Prostate gland (tissue), 2 donors: ENCODE measurements at regions not wholly inside any gene's neighbourhood (a gene's known extent, or its start where the extent isn't known, plus 50 kb on each side); places are given as distances from the start of the nearest gene placed in this dataset.

ENCODE experiments used
- DNase-seq: peaks from one replicate; pipeline ENCODE4 v3.0.0-alpha.2; 2019; ENCODE audit warnings: low spot score
- H3K27ac ChIP-seq, 2 donors: fragments of 200-600 bp; sonication (generic); 2 replicates each; pipeline ENCODE4 v1.5.1; 2017 to 2019
- H3K27me3 ChIP-seq: fragments of 200-600 bp; sonication (generic); replicated peaks from 2 replicates; pipeline ENCODE4 v1.5.1; 2019; ENCODE audit not compliant: insufficient read depth
- H3K36me3 ChIP-seq, 2 donors: fragments of 200-600 bp; sonication (generic); 1 replicate in 1 of 2; 2 replicates in 1 of 2; pipeline versions ENCODE4 v1.5.1 to v1.8.1; 2017 to 2019
- H3K4me1 ChIP-seq: fragments of 200-600 bp; sonication (generic); replicated peaks from 2 replicates; pipeline ENCODE4 v1.5.1; 2019
- H3K4me3 ChIP-seq, 2 donors: fragments of 200-600 bp; sonication (generic); 2 replicates each; pipeline ENCODE4 v1.5.1; 2017 to 2019
- H3K9me3 ChIP-seq: fragments of 200-600 bp; sonication (generic); 2 replicates; pipeline ENCODE4 v1.5.1; 2017
- CTCF ChIP-seq, 4 experiments: fragments of 200-600 bp in 2 of 4; fragments of 450-650 bp in 2 of 4; sonication (generic) in 2 of 4; IDR thresholded peaks; 1 replicate in 3 of 4; 2 replicates in 1 of 4; pipeline ENCODE4 v1.5.1; 2016 to 2019; ENCODE audit warnings: antibody characterized with exemption in 4 of 4, mild to moderate bottlenecking in 2 of 4, moderate library complexity in 2 of 4
- POLR2A ChIP-seq: fragments of 450-650 bp; IDR thresholded peaks from one replicate; pipeline ENCODE4 v1.6.1; 2016; ENCODE audit warnings: antibody characterized with exemption, mild to moderate bottlenecking
- POLR2AphosphoS5 ChIP-seq: sonication (generic); formaldehyde crosslinking; IDR thresholded peaks from one replicate; pipeline ENCODE4 v1.6.1; 2017; ENCODE audit warnings: antibody characterized with exemption
- WGBS: methylation state at CpG from one replicate; pipeline ENCODE4 v1.1.5; 2018; 5-methylcytosine and 5-hydroxymethylcytosine counted together
- intact Hi-C: fragments of 100-400 bp; cut with DNase I; formaldehyde crosslinking; loops from one replicate; pipeline ENCODE4 v1.14.2; 2022

- TF ChIP-seq POLR2AphosphoS5 = no peak
- no peak for TF ChIP-seq POLR2A
- TF ChIP-seq CTCF (IDR thresholded peaks at IDR 0.05) = no peak
- intact Hi-C loops = no loop called here
- Histone ChIP-seq H3K4me1 (peaks cover 7% of the 10 kb centered on the region), H3K27me3 (no peaks in the 10 kb centered on the region), H3K4me3 (no peak overlapping the region), H3K9me3 (no peaks in the 10 kb centered on the region), H3K27ac (no peak overlapping the region), H3K36me3 (no peaks in the 10 kb centered on the region)
- DNase-seq = no peak
- WGBS = 98% methylated on average over 2 of the region's 2 CpGs
Observed at GRCh38 chr6:11295969-11296368, 63.5 kb upstream of the NEDD9 start.

- Histone ChIP-seq H3K27me3 (no peaks in the 10 kb centered on the region), H3K4me1 (peaks cover 3% of the 10 kb centered on the region), H3K4me3 (no peak overlapping the region), H3K36me3 (no peaks in the 10 kb centered on the region), H3K9me3 (no peaks in the 10 kb centered on the region), H3K27ac (no peak overlapping the region)
- no peak for DNase-seq
- no peak for TF ChIP-seq CTCF (IDR thresholded peaks at IDR 0.05)
- TF ChIP-seq POLR2AphosphoS5 = no peak
- TF ChIP-seq POLR2A = no peak
- intact Hi-C loops = loop anchor here (5.0 kb wide), 1 partner anchor 68 kb away; no protein-coding TSS in a partner anchor
- 87% methylated on average over 3 of the region's 3 CpGs for WGBS
Observed at GRCh38 chr6:11294228-11294627, 61.8 kb upstream of the NEDD9 start.

- intact Hi-C loops = loop anchor here (5.0 kb wide), 1 partner anchor 70 kb away; no protein-coding TSS in a partner anchor
- no peak for TF ChIP-seq CTCF (IDR thresholded peaks at IDR 0.05)
- TF ChIP-seq POLR2A = no peak
- Histone ChIP-seq H3K27ac (no peak overlapping the region), H3K36me3 (no peaks in the 10 kb centered on the region), H3K4me3 (no peak overlapping the region), H3K27me3 (no peaks in the 10 kb centered on the region), H3K9me3 (no peaks in the 10 kb centered on the region), H3K4me1 (no peaks in the 10 kb centered on the region)
- DNase-seq = no peak
Observed at GRCh38 chr6:11292594-11293236, 60.2 kb upstream of the NEDD9 start.

- H3K27ac ChIP-seq = peak overlapping the region in 1 of 2 donors; percentile 34
- TF ChIP-seq CTCF (IDR thresholded peaks at IDR 0.05) (no peak), POLR2AphosphoS5 (no peak), POLR2A (no peak)
- H3K36me3 ChIP-seq = no peaks in the 10 kb centered on the region
- no peaks in the 10 kb centered on the region for H3K9me3 ChIP-seq
- H3K4me1 ChIP-seq = no peaks in the 10 kb centered on the region
- DNase-seq = no peak
- WGBS = 81% methylated on average over 4 of the region's 4 CpGs
- no peaks in the 10 kb centered on the region for H3K27me3 ChIP-seq
- intact Hi-C loops = loop anchor here (5.0 kb wide), 1 partner anchor 70 kb away; no protein-coding TSS in a partner anchor
- no peak overlapping the region for H3K4me3 ChIP-seq
Observed at GRCh38 chr6:11292091-11292490, 59.6 kb upstream of the NEDD9 start.

GRCh38 chr6:11291582-11291981 is 59.1 kb upstream of the NEDD9 start:
- DNase-seq = no peak
- no peaks in the 10 kb centered on the region for H3K36me3 ChIP-seq
- H3K4me3 ChIP-seq = no peak overlapping the region
- H3K9me3 ChIP-seq = no peaks in the 10 kb centered on the region
- intact Hi-C loops = loop anchor here (5.0 kb wide), 1 partner anchor 71 kb away; no protein-coding TSS in a partner anchor
- TF ChIP-seq POLR2A = no peak
- TF ChIP-seq POLR2AphosphoS5 = no peak
- no peak for TF ChIP-seq CTCF (IDR thresholded peaks at IDR 0.05)
- H3K27ac ChIP-seq = peak overlapping the region in 1 of 2 donors; percentile 34
- H3K27me3 ChIP-seq = no peaks in the 10 kb centered on the region
- H3K4me1 ChIP-seq = no peaks in the 10 kb centered on the region
- WGBS = 95% methylated on average over 4 of the region's 4 CpGs
